ENCODE measurements at regions not wholly inside any gene's neighbourhood (a gene's known extent, or its start where the extent isn't known, plus 50 kb on each side); places are given as distances from the start of the nearest gene placed in this dataset.

DNA sequence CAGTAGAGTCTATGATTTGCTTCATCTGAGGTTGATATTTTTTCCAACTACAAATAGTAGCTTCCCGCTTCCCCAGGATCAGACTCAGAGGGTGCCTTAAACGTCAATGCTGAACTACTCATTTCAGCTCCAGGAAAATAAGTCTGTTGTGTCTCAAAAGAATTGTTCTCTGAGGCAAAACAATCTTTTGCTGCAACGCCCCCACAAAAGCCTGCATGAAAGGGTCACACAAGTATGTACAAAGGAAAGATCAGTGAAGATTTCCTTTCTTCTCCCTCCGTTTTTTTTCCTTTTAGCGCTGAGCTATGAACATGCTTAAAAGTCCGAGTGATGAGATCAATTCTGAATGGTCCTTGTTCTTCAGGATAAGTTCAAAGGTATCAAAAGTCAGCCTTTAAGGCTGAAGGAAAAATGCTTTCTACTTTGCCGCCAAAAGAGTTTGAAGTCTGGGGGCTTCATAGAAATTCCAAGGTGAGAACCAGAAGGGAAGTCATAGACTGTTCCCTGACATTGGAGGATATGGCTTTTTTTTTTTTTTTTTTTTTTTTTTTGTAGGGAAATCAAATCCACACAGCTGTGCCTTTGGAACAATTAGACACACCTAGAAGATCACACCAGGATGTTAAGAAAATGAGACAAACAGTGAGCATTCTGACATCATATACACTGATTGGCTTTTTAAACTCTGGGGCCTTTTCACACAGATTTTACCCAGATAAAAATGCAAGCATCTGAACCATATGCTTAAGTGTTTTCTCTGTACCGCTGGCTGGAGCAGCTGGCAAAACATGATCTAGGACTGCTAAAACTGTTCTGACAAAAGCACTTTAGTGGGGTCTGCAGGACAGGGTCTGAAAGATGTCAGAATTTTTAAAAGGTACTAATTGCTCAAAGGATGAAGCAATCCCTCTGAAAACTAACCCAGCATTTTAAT, 329.3 kb downstream of the ENC1 start:
- DNase-seq, result no peak

DNA sequence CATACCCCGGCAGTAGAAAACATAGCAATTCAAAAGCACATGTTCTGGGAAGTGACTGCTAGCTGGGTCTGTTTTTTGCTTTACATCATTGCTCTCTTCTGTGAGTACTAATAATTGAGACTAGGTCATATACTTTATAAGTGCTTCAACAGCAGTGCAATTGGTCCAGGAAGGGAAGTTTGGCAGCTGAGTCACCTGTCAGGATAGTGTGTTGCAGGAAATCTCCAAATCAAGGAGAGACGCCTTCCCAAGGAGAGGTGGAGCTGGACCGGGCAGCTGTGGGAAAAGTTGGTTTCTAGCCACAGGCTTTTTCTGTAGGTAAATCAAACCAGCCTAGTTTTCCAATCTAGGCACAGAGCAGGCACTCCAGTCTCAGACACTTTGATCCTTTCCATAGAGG, 330.1 kb downstream of the ENC1 start:
- no peak for DNase-seq

DNA sequence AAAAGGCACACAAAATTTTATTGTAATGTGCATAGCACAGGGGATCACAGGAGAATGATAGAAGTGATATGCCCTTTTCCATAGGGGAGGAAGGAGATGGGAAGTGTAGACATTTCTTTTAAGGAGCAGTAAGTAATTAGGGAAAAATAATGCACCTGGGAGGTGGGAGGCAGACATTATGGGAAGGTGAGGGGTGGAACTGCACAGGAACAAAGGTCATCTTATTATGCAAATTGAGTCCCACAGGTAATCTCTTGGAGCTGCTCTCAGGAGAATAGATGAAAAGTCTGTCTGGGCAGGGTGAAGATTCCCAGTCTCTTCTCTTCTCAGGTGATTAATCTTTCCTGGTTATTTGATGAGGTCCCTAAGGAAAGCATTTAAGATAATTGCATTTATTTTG, 331.5 kb downstream of the ENC1 start:
- DNase-seq, result no peak

DNA sequence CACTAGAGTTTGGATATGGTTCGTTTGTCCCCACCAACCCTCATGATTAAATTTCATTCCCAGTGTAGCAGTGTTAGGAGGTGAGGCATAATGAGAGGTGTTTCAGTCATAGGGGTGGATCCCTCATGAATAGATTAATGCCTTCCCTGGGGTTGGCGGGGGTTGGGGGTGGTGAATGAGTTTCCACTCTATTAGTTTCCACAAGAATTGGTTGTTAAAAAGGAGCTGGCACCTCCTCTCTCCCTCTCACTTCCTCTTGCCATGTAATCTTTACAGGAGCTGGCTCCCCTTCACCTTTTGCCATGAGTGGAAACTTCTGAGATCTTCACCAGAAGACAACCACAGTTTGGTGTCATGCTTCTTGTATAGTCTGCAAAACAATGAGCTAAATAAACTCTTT, 333.7 kb downstream of the ENC1 start:
- DNase-seq, result no peak

DNA sequence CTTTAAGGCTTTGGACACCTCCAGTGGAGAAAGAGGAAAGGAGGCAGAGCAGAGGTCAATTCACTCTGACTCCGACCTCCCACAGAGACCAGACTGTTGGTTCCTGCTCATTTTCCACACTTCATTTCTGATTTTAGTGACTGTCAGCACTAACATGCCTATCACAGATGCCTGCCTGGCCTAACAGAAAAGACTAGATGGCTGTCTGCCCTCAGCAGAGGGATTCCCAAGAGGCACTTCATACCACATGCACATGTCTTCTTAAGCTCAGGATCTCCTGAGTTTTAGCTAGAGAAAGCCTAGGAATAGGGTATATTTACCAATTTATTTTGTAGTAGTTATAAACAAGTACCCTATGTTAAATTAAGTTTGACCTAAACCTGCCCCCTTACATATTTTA, 336.0 kb downstream of the ENC1 start:
- no peak for DNase-seq

DNA sequence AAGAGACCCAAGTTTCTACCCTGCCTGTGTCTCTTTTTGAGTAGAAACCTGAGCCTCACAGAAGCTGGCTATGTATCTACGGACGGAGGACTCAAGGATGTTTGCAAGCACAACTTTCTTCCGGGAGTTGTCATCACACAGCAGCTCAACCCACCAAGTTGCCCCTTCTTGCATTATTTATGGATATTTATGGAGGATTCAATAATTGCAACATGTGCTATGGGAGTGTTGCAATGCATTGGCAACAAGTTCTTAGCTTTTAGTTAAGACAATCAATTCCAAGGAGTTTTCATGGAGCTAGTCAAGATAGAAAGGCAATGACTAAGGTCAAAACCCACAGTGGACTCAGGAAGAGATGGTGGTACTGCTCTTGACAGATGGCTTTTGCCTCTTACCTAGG, 336.9 kb downstream of the ENC1 start:
- DNase-seq, result no peak

DNA sequence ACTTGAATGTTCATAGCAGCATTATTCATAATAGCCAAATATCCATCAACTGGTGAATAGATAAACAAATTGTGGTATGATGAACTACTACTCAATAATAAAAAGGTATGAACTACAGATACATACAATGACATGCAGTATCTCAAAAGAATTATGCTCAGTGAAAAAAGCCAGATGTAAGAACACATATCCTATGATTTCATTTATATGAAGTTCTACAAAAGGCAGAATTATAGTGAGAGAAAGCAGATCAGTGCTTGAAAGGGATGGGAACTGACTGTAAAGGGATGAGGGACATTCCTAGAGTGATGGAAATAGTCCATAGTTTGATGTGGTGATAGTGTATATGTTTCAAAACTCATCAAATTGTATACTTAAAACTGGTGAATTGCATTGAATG, 339.0 kb downstream of the ENC1 start:
- no peak for DNase-seq

DNA sequence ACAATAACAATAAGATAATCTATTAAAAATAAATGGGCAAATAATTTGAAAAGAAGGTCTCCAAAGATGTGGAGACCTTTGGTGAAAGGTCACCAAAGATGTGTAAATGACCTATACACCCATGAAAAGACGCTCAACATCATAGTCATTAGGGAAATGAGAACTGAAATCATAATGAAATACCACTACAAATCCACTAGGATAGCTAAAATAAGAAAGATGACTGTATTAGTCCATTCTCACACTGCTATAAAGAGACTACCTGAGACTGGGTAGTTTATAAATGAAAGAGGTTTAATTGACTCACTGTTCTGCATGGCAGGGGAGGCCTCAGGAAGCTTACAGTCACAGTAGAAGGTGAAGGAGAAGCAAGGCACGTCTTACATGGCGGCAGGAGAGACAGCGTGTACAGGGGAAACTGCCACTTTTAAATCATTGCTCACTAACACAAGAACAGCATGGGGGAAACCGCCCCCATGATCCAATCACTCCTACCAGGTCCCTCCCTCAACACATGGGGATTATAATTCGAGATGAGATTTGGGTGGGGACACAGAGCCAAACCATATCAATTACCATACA, 339.6 kb downstream of the ENC1 start:
- DNase-seq, result no peak

DNA sequence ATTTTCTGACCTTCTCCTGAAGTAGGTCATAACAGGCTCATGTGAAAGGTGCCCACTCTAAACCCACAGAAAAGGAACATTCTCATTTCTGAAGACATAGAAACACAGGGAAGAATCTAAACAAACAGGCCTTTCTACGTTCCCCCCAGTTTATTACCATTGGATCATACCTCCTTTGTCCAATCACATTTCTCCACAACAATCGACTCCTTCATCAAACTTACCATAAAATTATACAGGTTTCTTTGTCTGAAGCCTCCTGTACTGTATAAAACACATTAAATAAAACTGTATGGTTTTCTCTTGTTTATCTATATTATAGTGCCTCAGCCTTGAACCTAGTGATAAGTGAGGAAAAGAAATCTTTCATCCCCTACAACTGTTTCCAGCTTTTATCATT, 340.7 kb downstream of the ENC1 start:
- DNase-seq, result no peak

DNA sequence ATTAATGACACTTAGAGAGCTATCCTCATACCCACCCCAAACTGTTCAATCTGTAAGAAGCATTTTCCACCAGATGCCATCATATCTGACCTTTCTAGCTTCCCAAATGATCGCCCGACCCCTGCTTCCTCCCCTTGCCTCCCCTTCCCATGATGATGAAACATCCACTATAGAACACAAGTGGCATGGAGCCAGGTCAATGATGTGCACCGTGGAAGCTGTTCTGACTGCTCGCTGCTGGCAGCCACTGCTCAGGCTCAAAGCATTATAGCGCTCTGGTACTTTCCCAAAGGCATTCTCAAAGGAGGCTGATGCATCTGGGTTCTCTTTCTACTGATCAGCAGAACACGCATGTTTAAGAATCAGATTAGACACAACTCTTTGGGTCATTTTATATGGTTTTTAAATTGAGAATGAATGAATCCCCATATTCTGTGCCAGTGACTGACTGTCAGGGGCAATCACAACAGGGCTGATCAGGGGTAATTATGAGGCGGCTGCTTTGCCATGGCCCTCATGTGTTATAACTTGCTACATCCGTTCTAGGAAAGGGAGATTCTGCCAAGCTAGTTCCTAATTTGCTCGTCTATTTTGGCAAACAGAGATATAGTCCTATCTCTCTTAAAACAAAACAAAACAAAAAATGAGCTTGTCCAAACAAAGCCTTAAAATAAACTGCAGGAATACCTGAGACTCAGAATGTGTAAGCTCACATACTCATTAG, 343.7 kb downstream of the ENC1 start:
- no peak for DNase-seq

DNA sequence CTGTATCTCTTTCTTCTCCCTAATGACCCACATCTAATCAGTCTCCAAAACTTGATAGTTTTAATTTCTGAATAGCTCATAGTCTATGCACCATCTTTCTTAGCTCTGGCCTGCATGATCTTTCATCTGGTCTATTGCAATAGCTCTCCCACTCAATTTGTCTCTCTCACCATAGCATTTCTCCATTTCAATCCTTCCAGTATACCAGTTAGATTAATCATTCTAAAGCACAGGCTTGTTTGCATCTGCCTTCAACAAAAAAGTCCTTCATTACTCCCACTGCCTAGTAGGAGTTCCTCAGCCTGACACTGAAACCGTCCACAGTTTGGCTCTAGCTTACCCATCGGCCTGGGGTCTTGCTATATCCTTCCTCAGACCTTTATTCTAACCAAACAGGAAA, 344.9 kb downstream of the ENC1 start:
- DNase-seq, result no peak

DNA sequence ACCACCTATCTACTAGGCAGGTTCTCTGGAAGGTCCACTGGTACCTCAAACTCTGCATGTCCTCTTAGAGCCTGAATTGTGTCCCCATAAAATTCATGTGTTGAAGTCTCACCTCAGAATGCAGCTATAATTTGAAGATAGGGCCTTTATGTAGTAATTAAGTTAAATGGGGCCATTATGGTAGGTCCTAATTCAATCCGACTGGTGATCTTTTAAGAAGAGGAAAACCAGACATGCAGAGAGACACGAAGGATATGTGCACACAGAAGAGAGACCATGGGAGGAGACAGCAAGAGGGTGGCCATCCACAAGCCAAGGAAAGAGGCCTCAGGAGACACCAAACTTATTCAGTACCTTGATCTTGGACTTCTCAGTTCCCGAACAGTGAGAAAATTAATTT, 345.4 kb downstream of the ENC1 start:
- DNase-seq, result no peak

DNA sequence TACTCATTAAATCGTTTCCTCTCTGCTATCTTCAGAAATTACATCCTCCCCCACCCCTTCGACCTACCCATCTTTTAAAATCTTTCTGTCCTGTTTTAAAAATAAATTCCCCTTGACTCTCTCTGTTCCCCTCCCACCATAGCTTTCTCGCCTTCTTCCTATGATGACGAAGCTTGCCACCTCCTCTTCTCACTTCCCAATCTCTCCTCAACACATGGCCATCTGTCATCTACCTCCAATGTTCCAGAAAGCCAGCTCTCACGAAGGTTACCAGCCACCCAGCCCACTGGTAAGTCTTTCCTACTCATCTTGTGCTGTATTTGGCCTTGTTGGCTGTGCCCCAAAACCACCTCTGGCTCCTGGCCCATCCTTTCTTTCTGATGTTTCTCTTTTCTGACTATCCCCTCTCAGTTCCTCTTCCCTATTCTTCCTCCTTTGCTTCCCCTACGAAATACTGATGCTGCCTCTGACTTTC, 346.3 kb downstream of the ENC1 start:
- DNase-seq, result no peak

DNA sequence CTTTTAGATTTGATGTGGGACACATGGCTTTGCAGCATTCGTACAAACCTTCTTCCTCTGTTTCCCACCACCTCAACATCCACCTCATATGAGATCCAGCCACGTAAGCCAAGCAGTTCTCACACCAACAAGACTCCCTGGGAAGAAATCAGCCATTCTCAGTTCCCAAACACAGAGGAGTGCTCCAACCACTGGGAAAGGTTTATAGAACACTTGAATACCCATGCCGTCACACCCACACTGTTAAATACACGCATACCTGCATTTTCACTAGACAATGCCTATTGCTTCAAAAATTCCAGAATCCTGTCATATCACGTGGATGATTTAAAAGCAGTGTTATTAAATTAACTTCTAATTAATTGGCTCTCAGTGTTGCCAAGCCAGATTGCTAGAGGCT, 347.3 kb downstream of the ENC1 start:
- no peak for DNase-seq

DNA sequence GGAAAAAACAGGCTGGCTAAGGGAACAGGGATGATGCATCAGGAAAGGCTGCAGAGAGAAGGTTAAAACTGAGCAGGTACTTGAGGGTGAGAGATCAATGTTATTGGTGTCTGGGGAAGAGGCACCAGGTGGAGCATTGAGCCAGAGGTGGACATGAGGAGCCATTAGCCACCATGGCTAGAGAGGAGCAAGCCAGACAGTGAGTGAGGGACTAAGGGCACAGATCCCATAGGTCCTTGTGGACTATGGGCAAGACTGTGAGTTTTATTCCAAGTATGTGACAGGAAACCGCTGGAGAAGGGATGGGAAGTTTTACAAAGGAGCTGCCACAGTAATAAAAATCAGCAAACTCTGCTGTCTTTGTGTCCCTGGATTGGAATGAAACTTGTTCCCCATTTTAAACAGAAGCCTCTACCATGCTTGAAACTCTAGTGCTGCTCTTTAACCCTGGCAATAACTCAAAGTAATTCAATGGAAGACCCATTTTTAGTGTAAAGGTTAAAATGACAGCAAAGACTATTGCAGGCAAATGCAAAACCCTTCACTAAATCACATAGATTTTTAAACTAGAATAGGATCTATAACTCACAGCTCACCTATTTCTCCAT, 349.8 kb downstream of the ENC1 start:
- no peak for DNase-seq

DNA sequence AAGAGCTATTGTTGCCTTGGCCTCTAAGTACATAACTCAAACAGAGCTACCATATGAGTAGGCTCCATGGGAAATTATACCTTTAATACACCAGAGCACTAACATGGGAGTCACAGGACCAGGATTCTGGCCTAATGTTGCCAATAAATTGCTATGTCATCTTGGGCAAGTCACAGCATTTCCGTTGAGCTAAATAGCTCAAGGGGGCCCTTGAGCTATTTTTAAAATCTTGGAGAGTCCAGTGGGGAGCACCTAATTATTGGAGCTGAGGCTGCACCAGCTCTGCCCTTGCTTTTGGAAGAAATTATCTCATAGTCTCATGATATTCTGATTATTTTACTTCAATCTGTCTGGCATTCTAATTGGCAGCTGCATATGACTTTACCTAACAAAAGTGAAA, 350.8 kb downstream of the ENC1 start:
- no peak for DNase-seq

DNA sequence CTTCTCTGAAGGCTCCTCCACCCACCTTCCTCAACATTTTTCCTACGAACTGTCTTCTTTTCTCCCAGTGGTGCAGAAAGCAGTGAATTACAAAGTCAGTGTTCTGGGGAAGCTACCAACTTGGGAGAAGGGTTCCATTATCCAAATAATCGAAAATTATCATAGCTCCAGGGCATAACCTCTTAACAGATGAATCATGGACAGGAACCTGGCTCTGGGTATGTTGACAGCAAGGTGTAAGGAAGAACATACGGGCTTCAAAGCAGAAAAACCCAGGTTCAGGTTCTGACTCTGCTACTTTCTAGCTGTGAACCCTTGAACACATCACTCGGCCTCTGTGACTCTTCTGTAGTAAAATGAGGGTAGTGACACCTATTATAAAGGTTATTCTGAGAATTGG, 351.3 kb downstream of the ENC1 start:
- DNase-seq, result no peak

DNA sequence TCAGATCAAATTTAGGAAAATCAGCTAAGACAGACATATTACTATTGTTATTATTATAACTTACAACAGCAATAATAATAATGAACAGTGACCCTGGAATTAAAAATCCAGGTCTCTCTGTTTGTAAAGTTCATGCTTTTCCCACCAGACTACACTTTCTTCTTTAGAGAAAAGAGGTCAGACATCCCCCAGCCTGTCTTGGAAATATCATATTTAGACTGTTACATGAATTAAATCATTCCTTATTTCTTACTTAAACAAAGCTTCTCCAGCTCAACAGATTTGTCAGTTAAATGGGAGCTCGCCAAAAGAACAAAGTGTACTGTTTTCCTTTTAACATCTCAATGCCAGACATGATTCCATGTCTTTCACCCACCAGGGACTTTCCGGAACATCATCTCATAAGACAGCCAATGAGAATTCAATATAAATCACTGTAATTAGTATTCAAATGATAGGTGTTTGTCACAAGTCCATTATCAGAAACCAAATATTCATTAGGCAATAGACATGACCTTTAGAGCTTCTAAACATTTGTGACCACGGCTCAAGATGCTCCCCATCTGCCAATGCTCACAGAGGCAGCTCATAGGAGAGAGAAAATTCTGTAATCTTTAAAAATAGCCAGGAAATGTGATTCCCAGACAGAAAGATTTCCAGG, 351.9 kb downstream of the ENC1 start:
- no peak for DNase-seq

DNA sequence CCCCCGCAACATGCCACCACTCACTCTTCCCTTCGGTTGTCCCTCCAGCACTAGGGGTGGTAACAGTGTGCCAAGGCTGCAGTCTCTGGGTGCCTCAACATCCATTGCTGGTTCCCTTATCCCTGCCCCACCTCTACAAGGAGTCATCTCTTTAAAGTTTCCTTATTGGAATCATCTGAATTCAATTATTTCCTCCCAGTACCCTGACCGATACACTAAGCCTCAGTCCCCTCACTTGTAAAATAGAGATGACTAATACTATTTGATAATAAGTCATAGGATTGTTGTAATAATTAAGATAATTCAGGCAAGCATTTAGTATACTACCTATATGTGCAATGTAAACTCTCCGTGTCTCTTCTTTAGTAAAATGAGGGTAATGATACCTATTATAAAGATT, 352.5 kb downstream of the ENC1 start:
- no peak for DNase-seq

DNA sequence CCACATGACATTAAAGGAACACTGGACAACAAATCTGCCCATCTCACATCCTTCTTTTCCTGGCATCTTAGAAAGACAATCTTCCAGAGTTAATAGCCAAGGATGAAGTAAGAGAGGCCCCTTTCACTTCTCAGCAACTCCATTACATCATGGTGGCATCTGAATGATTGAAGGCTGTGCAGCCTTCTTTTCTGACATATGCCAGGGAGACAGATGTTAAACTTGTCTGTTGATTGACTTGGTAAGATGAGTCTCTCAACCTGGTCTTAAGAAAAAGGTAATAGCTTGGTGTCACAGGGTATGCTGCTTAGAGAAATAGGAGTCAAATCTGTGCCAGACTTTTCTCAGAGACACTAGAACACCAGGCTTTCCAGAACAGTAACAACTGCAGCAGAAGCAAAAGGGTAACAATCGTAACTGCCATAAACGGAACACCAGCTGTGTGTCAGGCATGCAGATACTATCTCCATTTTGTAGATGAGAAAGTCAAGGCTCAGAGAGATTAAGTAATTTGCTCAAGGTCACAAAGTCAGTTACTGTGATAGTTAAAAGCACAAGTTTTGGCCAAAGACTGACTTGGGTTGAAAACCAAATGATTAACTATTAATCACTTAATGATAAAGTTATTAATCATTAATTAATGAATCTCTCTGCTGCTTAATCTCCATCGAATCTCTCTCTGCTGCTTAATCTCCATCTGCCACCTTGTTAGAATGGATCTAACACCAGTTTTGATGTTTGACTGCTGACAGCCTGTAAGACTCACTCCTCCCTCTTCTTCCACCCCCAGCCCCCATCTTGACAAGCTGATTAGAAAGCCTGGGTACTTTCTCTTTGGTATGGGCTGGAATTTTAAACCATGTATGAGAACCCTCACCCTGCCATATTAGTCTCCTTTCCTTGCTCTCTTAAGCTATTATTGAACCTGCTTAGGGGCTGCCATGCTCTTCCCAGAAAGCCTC, 353.5 kb downstream of the ENC1 start:
- no peak for DNase-seq

DNA sequence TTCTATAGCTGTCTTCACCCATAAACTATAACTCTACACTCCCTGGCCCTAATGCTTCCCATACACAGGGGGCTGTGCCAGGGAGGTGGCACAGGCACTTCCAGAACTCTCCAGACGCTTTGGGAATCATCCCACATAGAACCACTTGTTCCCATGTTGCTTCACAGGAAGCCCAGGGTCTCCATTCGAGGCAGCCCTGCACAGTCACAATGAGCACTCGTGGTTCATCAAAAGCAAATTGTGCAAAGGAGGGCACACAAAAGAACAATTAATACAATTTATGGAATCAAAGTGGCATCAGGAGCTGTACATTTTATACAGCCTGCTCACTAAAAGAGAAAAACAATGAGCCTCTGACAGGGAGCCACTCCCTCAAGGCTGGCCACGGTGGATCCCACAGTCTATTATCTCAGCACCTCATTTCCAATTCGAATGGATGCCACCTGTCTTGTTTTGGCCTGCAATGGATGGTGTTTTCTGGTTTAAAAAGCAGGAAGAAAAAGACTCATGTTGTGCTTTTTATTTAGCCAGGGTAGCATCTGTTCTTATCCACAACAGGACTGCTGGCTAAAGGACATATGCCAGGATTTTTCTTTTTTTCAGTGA, 354.8 kb downstream of the ENC1 start:
- no peak for DNase-seq
